Posterior cingulate gyrus (tissue), 11 donors: ENCODE measurements at regions not wholly inside any gene's neighbourhood (a gene's known extent, or its start where the extent isn't known, plus 50 kb on each side); places are given as distances from the start of the nearest gene placed in this dataset.
A peak's percentile ranks its signal among the peaks of the same experiment; 100 is the strongest.

Source experiments
- DNase-seq, 10 donors: peaks; one replicate each; pipeline versions ENCODE4 v3.0.0 to v3.0.0-alpha.2; 2020 to 2021; ENCODE audit warnings: mixed read lengths in 3 of 10
- intact Hi-C: fragments of 100-400 bp; cut with DNase I; formaldehyde crosslinking; loops from one replicate; pipeline ENCODE4 v1.15.1; 2023

GRCh38 chr6:147058786-147059385, 145.3 kb upstream of the STXBP5 start:
- intact Hi-C loops: no loop called here
- DNase-seq: no peak

GRCh38 chr6:147060636-147061035, 143.6 kb upstream of the STXBP5 start:
- intact Hi-C loops: no loop called here
- DNase-seq: no peak

- intact Hi-C loops: no loop called here
- no peak for DNase-seq
Observed at GRCh38 chr6:147061252-147061651, 143.0 kb upstream of the STXBP5 start.

GRCh38 chr6:147063469-147064031, 140.7 kb upstream of the STXBP5 start:
- no peak for DNase-seq
- intact Hi-C loops: no loop called here

GRCh38 chr6:147065786-147066185, 138.4 kb upstream of the STXBP5 start:
- intact Hi-C loops: no loop called here
- no peak for DNase-seq

- no peak for DNase-seq
- intact Hi-C loops: no loop called here
Observed at GRCh38 chr6:147067184-147067583, 137.0 kb upstream of the STXBP5 start.

- intact Hi-C loops: no loop called here
- no peak for DNase-seq
Observed at GRCh38 chr6:147071776-147072175, 132.4 kb upstream of the STXBP5 start.

GRCh38 chr6:147075381-147075780, 128.8 kb upstream of the STXBP5 start:
- DNase-seq: no peak
- intact Hi-C loops: no loop called here

GRCh38 chr6:147077251-147077650, 127.0 kb upstream of the STXBP5 start:
- peak; percentile 6 to 86 (median 30) for DNase-seq

GRCh38 chr6:147078106-147078505, 126.1 kb upstream of the STXBP5 start:
- no peak for DNase-seq
- intact Hi-C loops: no loop called here

More at GRCh38 chr6:147077251-147077650, 127.0 kb upstream of the STXBP5 start:
- intact Hi-C loops: no loop called here

- intact Hi-C loops: no loop called here
- DNase-seq: no peak
Observed at GRCh38 chr6:147078602-147079001, 125.6 kb upstream of the STXBP5 start.

GRCh38 chr6:147080225-147080624, 124.0 kb upstream of the STXBP5 start:
- DNase-seq: no peak
- intact Hi-C loops: no loop called here

- no peak for DNase-seq
- intact Hi-C loops: no loop called here
Observed at GRCh38 chr6:147081076-147081609, 123.1 kb upstream of the STXBP5 start.

- intact Hi-C loops: no loop called here
- no peak for DNase-seq
Observed at GRCh38 chr6:147087641-147088040, 116.6 kb upstream of the STXBP5 start.

GRCh38 chr6:147088861-147089260, 115.4 kb upstream of the STXBP5 start:
- intact Hi-C loops: no loop called here
- no peak for DNase-seq

- intact Hi-C loops: no loop called here
- no peak for DNase-seq
Observed at GRCh38 chr6:147095316-147095715, 108.9 kb upstream of the STXBP5 start.

- intact Hi-C loops: no loop called here
- no peak for DNase-seq
Observed at GRCh38 chr6:147099974-147100373, 104.2 kb upstream of the STXBP5 start.

GRCh38 chr6:147103007-147103406, 101.2 kb upstream of the STXBP5 start:
- DNase-seq: no peak
- intact Hi-C loops: no loop called here

GRCh38 chr6:147103694-147104093, 100.5 kb upstream of the STXBP5 start:
- intact Hi-C loops: no loop called here
- no peak for DNase-seq

GRCh38 chr6:147105786-147106185, 98.4 kb upstream of the STXBP5 start:
- intact Hi-C loops: no loop called here
- no peak for DNase-seq

- intact Hi-C loops: no loop called here
- DNase-seq: peak in 1 of 10 donors; percentile 17
Observed at GRCh38 chr6:147106759-147107401, 97.3 kb upstream of the STXBP5 start.
